GM12878 (cell line): ENCODE measurements at regions not wholly inside any gene's neighbourhood (a gene's known extent, or its start where the extent isn't known, plus 50 kb on each side); places are given as distances from the start of the nearest gene placed in this dataset.

Source experiments
- ATAC-seq: fragments of 200-7000 bp; cut with Tn5 transposase; 3 replicates; pipeline ENCODE4 v1.9.1; 2020; ENCODE audit warnings: mild to moderate bottlenecking, moderate library complexity
- BruUV-seq: library from RNA; stranded (reverse); fragments of 400-500 nt; replicated peaks from 2 replicates; lab custom pipeline; 2021; lab: Mats Ljungman, UMichigan
- CTCF ChIA-PET: fragments of 300-600 bp; sonication (Branson Sonifier 250); formaldehyde crosslinking; extraction: SDS; loops from one replicate; lab custom pipeline; 2021; ENCODE audit warnings: inconsistent platforms; lab: Yijun Ruan, JAX
- POLR2A ChIA-PET: fragments of 350-600 bp; formaldehyde crosslinking; extraction: SDS; loops from one replicate; lab custom pipeline; 2021; ENCODE audit warnings: inconsistent platforms; lab: Charles Lee
- RAD21 ChIA-PET: fragments of 300-600 bp; sonication (Branson Sonifier 250); formaldehyde crosslinking; loops from one replicate; lab custom pipeline; 2023; ENCODE audit warnings: antibody characterized with exemption; ENCODE audit not compliant: unreplicated experiment; lab: Charles Lee
- SMC1A ChIA-PET: fragments of 300-600 bp; sonication (Branson Sonifier 250); formaldehyde crosslinking; loops from one replicate; lab custom pipeline; 2023; ENCODE audit not compliant: unreplicated experiment, uncharacterized antibody; lab: Charles Lee
- DNase-seq: peaks from one replicate; pipeline ENCODE4 v3.0.0-alpha.2; 2011; ENCODE audit warnings: low read depth, low spot score
- FAIRE-seq: peaks from 3 replicates; lab custom pipeline; 2011; peaks lifted over from hg19 to GRCh38; lab: Jason Lieb, UNC
- H2AFZ ChIP-seq: 2 replicates; pipeline ENCODE4 v1.6.0; 2011; ENCODE audit warnings: low read depth, low read length, control low read depth; ENCODE audit not compliant: control insufficient read depth
- H3K27ac ChIP-seq: 2 replicates; pipeline ENCODE4 v1.5.1; 2011; ENCODE audit warnings: control low read depth; ENCODE audit not compliant: control insufficient read depth, insufficient read depth
- H3K27me3 ChIP-seq, 2 experiments: replicated peaks in 1 of 2; 2 replicates each; pipeline versions ENCODE4 v1.6.0 to v1.6.1; 2011; ENCODE audit warnings: low read length in 1 of 2; ENCODE audit not compliant: control insufficient read depth in 2 of 2, insufficient read depth in 2 of 2
- H3K36me3 ChIP-seq, 2 experiments: 2 replicates each; pipeline ENCODE4 v1.5.1; 2011; ENCODE audit warnings: low read length in 1 of 2; ENCODE audit not compliant: control insufficient read depth in 2 of 2, insufficient read depth in 2 of 2
- H3K4me1 ChIP-seq: 2 replicates; pipeline ENCODE4 v1.6.1; 2011; ENCODE audit warnings: mild to moderate bottlenecking, low read length, moderate library complexity, mixed read lengths; ENCODE audit not compliant: control insufficient read depth, insufficient read depth
- H3K4me2 ChIP-seq: 2 replicates; pipeline ENCODE4 v1.6.0; 2011; ENCODE audit warnings: control low read depth; ENCODE audit not compliant: control insufficient read depth, insufficient read depth
- H3K4me3 ChIP-seq: fragments of 200-600 bp; sonication (generic); 2 replicates; pipeline ENCODE4 v1.5.1; 2016
- H3K79me2 ChIP-seq: 2 replicates; pipeline ENCODE4 v1.6.0; 2011; ENCODE audit warnings: low read length; ENCODE audit not compliant: control insufficient read depth, insufficient read depth
- H3K9ac ChIP-seq: 2 replicates; pipeline ENCODE4 v1.8.0; 2011; ENCODE audit warnings: low read length, control low read depth, mixed read lengths; ENCODE audit not compliant: control insufficient read depth, insufficient read depth
- H3K9me3 ChIP-seq: replicated peaks from 3 replicates; pipeline ENCODE4 v1.5.1; 2011; ENCODE audit warnings: mild to moderate bottlenecking, low read length; ENCODE audit not compliant: control insufficient read depth, insufficient read depth
- H4K20me1 ChIP-seq: 2 replicates; pipeline ENCODE4 v1.6.0; 2011; ENCODE audit not compliant: control insufficient read depth, insufficient read depth
- CREB1 ChIP-seq: IDR thresholded peaks from 2 replicates; pipeline ENCODE4 v1.6.1; 2012; ENCODE audit warnings: low read depth, mild to moderate bottlenecking, inconsistent platforms
- EP300 ChIP-seq, 2 experiments: fragments of 150-350 bp in 1 of 2; IDR thresholded peaks; 2 replicates each; pipeline ENCODE4 v1.6.1; 2011 to 2012; ENCODE audit warnings: low read depth in 2 of 2, low read length in 2 of 2, borderline replicate concordance in 1 of 2, improper control_type of control experiment in 1 of 2, inconsistent platforms in 1 of 2; ENCODE audit not compliant: control insufficient read depth in 1 of 2
- FOS ChIP-seq: IDR thresholded peaks from 3 replicates; pipeline ENCODE4 v1.6.1; 2011; ENCODE audit warnings: borderline replicate concordance; ENCODE audit not compliant: insufficient read length; ENCODE audit errors: extremely low read depth
- KLF5 ChIP-seq: fragments of 450-650 bp; IDR thresholded peaks from 2 replicates; pipeline ENCODE4 v1.6.1; 2014; ENCODE audit warnings: mild to moderate bottlenecking; ENCODE audit not compliant: partially characterized antibody
- MYB ChIP-seq: fragments of 150-350 bp; IDR thresholded peaks from 2 replicates; pipeline ENCODE4 v1.6.1; 2014; ENCODE audit warnings: mild to moderate bottlenecking, low read depth, low read length, borderline replicate concordance
- RAD21 ChIP-seq: IDR thresholded peaks from 2 replicates; pipeline ENCODE4 v1.6.1; 2011; ENCODE audit warnings: mild to moderate bottlenecking, low read depth, low read length, moderate library complexity; ENCODE audit not compliant: insufficient read depth
- RCOR1 ChIP-seq: conservative IDR thresholded peaks from 2 replicates; pipeline ENCODE4 v1.6.1; 2012; ENCODE audit warnings: low read depth, low read length, improper control_type of control experiment
- SMC3 ChIP-seq: IDR thresholded peaks from 2 replicates; pipeline ENCODE4 v1.6.1; 2011; ENCODE audit warnings: low read length, improper control_type of control experiment, borderline replicate concordance
- TCF7 ChIP-seq: IDR thresholded peaks from 2 replicates; pipeline ENCODE4 v1.6.1; 2014; ENCODE audit warnings: antibody characterized with exemption, borderline replicate concordance
- ZNF622 ChIP-seq: fragments of 450-650 bp; IDR thresholded peaks from 2 replicates; pipeline ENCODE4 v1.6.1; 2017; ENCODE audit warnings: mild to moderate bottlenecking, inconsistent platforms
- WGBS: methylation state at CpG from one replicate; pipeline ENCODE4 v1.1.6; 2016; ENCODE audit warnings: low lambda C conversion rate; ENCODE audit not compliant: insufficient replicate concordance, insufficient coverage; ENCODE audit errors: missing lambda C conversion rate; 5-methylcytosine and 5-hydroxymethylcytosine counted together
- in situ Hi-C: fragments of 300-500 bp; cut with MboI; formaldehyde crosslinking; loops from 9 replicates; pipeline ENCODE4 v1.14.3; 2018; ENCODE audit warnings: mixed read lengths
- intact Hi-C: fragments of 100-400 bp; cut with micrococcal nuclease; formaldehyde crosslinking; loops from one replicate; pipeline ENCODE4 v1.14.2; 2022; ENCODE audit not compliant: unreplicated experiment
- TF ChIP-seq, protein P1 (sequence below): fragments of 450-650 bp; formaldehyde crosslinking; IDR thresholded peaks from 2 replicates; pipeline ENCODE4 v1.5.0; 2022; ENCODE audit warnings: mild to moderate bottlenecking, missing genetic modification characterization
- TF ChIP-seq, protein P2 (sequence below): IDR thresholded peaks from 2 replicates; pipeline ENCODE4 v1.6.1; 2012; ENCODE audit warnings: low read depth, low read length, improper control_type of control experiment
- TF ChIP-seq, protein P3 (sequence below): fragments of 150-350 bp; IDR thresholded peaks from 2 replicates; pipeline ENCODE4 v1.6.1; 2016; ENCODE audit warnings: low read depth, low read length

DNA sequence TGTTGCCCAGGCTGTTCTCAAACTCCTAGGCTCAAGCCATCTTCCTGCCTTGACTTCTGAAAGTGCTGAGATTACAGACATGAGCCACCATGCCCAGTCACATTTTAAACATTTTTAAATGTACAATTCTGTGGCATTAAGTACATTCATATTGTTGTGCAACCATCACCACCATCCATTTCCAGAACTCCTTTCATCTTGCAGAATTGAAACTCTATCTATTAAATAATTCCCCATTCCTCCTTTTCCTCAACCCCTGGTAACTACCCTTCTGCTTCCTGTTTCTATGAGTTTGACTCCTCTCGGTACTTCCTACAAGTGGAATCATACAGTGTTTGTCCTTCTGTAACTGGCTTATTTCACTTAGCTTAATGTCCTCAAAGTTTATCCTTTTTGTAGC lies 103.8 kb upstream of the NAA20 start:
- ChIA-PET POLR2A (interaction anchor here (1.2 to 1.4 kb wide), 2 partner anchors 22 to 93 kb away, joined by 3 to 4 read pairs; no protein-coding TSS in a partner anchor), RAD21 (interaction anchor here (0.9 to 2.9 kb wide), 2 partner anchors 32 to 92 kb away, joined by 4 to 14 read pairs; no protein-coding TSS in a partner anchor), CTCF (interaction anchor here (2.7 to 3.1 kb wide), 2 partner anchors 10 to 24 kb away, joined by 8 to 20 read pairs; no protein-coding TSS in a partner anchor), SMC1A (interaction anchor here (0.6 to 9.3 kb wide), 12 partner anchors 10 to 220 kb away, joined by 3 to 139 read pairs (median 5); no protein-coding TSS in a partner anchor)
- H2AFZ ChIP-seq = no peak overlapping the region
- WGBS = 100% methylated on average over 1 of the region's 1 CpG
- H3K4me2 ChIP-seq = no peak overlapping the region
- no peaks in the 10 kb centered on the region for H4K20me1 ChIP-seq
- H3K79me2 ChIP-seq = no peaks in the 10 kb centered on the region
- peaks cover 69% of the 10 kb centered on the region for H3K4me1 ChIP-seq
- in situ Hi-C loops (no loop called here), intact Hi-C loops (no loop called here)
- DNase-seq (no peak), ATAC-seq (no peak), FAIRE-seq (no peak)
- no peak overlapping the region for H3K9ac ChIP-seq
- no peak for TF ChIP-seq KLF5
- TF ChIP-seq, protein P1, sequence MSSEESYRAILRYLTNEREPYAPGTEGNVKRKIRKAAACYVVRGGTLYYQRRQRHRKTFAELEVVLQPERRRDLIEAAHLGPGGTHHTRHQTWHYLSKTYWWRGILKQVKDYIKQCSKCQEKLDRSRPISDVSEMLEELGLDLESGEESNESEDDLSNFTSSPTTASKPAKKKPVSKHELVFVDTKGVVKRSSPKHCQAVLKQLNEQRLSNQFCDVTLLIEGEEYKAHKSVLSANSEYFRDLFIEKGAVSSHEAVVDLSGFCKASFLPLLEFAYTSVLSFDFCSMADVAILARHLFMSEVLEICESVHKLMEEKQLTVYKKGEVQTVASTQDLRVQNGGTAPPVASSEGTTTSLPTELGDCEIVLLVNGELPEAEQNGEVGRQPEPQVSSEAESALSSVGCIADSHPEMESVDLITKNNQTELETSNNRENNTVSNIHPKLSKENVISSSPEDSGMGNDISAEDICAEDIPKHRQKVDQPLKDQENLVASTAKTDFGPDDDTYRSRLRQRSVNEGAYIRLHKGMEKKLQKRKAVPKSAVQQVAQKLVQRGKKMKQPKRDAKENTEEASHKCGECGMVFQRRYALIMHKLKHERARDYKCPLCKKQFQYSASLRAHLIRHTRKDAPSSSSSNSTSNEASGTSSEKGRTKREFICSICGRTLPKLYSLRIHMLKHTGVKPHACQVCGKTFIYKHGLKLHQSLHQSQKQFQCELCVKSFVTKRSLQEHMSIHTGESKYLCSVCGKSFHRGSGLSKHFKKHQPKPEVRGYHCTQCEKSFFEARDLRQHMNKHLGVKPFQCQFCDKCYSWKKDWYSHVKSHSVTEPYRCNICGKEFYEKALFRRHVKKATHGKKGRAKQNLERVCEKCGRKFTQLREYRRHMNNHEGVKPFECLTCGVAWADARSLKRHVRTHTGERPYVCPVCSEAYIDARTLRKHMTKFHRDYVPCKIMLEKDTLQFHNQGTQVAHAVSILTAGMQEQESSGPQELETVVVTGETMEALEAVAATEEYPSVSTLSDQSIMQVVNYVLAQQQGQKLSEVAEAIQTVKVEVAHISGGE = no peak
- TF ChIP-seq FOS = no peak
- TF ChIP-seq RCOR1 = no peak
- no peak for TF ChIP-seq MYB
- TF ChIP-seq, protein P2, sequence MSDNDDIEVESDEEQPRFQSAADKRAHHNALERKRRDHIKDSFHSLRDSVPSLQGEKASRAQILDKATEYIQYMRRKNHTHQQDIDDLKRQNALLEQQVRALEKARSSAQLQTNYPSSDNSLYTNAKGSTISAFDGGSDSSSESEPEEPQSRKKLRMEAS = no peak
- TF ChIP-seq ZNF622 = no peak
- TF ChIP-seq CREB1 = no peak
- no peak for TF ChIP-seq TCF7
- TF ChIP-seq SMC3 = no peak
- TF ChIP-seq, protein P3, sequence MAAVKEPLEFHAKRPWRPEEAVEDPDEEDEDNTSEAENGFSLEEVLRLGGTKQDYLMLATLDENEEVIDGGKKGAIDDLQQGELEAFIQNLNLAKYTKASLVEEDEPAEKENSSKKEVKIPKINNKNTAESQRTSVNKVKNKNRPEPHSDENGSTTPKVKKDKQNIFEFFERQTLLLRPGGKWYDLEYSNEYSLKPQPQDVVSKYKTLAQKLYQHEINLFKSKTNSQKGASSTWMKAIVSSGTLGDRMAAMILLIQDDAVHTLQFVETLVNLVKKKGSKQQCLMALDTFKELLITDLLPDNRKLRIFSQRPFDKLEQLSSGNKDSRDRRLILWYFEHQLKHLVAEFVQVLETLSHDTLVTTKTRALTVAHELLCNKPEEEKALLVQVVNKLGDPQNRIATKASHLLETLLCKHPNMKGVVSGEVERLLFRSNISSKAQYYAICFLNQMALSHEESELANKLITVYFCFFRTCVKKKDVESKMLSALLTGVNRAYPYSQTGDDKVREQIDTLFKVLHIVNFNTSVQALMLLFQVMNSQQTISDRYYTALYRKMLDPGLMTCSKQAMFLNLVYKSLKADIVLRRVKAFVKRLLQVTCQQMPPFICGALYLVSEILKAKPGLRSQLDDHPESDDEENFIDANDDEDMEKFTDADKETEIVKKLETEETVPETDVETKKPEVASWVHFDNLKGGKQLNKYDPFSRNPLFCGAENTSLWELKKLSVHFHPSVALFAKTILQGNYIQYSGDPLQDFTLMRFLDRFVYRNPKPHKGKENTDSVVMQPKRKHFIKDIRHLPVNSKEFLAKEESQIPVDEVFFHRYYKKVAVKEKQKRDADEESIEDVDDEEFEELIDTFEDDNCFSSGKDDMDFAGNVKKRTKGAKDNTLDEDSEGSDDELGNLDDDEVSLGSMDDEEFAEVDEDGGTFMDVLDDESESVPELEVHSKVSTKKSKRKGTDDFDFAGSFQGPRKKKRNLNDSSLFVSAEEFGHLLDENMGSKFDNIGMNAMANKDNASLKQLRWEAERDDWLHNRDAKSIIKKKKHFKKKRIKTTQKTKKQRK = no peak
- no peak for TF ChIP-seq RAD21
- no peak for TF ChIP-seq EP300 (IDR thresholded peaks at IDR 0.05; ENCODE audit: borderline replicate concordance in 1 of 2, control insufficient read depth in 1 of 2, low read depth in 2 of 2, low read length in 2 of 2)
- H3K36me3 ChIP-seq = no peaks in the 10 kb centered on the region
- no peaks in the 10 kb centered on the region for H3K27me3 ChIP-seq
- peak overlapping the region; percentile 21; the same call in 1 of the 2 replicates for H3K27ac ChIP-seq
- BruUV-seq = no TSS peak
- no peak overlapping the region for H3K4me3 ChIP-seq
- H3K9me3 ChIP-seq = no peaks in the 10 kb centered on the region; the same call in 1 of the 3 replicates
